ENCODE measurements at regions not wholly inside any gene's neighbourhood (a gene's known extent, or its start where the extent isn't known, plus 50 kb on each side); places are given as distances from the start of the nearest gene placed in this dataset.
"Not testable (repeated sequence)": the region's sequence is repeated elsewhere in the genome, so short reads cannot be mapped to it uniquely, and the experiment has no call there.

DNA sequence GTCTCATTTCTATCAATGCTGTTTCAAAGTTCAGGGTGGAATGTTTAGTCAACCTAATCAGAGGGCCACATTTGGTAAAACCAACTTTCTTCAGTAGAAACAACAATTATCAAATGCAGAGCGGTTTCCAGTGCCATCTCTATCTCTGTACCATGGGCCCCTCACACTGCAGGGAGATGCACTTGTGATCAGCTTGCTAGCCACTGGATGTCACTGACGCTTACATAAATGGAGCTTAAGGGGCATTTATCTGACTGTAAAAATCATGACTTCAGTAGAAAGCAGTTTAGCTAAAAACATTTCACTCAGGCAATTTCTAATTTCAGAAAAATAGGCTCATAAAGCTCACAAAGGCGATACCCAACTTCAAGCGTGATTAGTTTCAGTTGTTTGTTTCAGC lies 678.0 kb downstream of the ZEB2 start:
- DNase-seq: no peak

DNA sequence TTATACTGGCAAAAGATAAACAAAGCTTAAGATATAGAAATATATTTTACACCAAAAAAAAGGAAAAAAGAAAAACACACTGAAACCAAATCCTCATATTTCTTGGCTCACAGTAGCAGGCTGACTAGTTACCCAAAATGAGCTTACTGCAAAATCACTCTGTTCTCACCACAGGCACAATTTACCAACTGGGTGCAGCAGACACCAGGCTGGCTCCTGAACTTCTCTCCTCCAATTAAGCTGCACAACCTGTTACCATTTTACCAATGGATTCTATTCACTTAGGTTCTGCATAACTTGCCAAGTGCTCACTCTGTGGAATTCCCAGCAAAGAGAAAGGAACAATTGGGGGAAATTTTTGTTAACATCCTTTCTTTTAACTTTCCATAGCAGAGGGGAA lies 679.3 kb downstream of the ZEB2 start:
- no peak for DNase-seq

DNA sequence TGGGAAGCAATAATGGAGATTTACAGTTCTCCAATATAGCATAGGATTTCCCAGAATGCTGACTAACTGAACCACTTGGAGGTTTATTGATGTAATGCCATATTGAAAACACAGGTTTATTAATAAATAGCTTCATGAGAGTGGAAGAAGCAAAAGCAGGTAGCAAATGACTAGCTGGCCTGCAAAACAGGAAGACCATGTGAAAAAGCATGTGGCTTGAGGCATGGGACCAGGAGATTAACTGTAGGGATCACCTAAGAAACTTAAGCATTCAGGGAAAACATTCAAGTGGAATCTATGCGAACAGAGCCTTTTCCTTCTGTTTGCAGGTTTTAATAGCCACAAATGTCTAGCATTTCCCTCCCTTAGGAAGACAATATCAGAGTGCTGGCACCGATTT lies 679.7 kb downstream of the ZEB2 start:
- no peak for DNase-seq

DNA sequence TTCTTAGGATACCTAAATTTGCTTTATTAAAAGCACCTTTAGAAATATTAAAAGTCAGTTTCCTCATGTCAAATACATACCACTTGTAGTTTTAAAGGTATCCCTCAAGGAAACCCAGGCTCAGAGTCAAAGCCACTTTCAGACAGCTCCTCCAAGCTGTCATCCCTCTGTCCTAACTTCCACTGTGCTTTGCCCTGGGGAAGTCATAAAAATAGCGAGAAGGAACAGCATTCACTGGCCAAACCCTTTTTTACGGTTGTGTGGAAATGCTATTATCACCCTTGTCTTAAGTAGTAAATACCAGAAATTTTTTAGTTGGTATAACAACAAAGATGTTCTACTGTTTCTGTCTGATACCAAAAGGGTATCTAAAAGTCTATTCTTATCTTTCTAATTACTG lies 680.5 kb downstream of the ZEB2 start:
- no peak for DNase-seq

DNA sequence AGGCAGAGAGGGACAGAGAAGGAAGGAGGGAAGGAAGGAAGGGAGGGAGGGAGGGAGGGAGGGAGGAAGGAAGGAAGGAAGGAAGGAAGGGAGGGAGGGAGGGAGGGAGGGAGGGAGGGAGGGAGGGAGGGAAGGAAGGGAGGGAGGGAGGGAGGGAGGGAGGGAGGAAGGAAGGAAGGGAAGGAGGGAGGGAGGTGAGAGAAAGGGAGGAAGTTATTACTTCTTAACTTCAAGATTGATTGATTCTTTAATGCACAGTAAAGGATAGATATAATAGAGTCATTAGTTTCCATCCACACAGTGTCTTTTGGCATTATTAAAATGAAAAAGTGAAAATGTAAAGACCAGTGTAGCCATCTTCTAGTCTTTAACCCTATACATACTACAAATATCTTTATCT lies 682.9 kb downstream of the ZEB2 start:
- not testable (repeated sequence) for DNase-seq

DNA sequence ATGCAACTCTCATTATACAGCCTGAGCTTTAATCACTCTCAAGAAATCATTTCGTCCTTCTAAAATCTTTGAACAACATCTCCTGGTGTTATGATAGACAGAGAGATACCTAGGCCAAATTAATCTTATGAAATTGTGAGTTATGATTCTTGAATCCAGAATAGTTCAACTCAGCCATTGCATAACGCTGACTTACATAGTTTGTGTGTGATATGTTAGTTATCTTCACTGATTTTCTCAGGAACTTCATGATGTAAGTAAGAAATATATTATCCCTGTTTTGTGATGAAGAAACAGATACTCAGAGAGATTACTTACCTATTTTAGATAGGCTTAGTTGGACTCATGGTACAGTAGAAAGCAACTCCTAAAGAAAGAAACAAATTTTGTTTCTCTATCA lies 684.4 kb downstream of the ZEB2 start:
- no peak for DNase-seq

DNA sequence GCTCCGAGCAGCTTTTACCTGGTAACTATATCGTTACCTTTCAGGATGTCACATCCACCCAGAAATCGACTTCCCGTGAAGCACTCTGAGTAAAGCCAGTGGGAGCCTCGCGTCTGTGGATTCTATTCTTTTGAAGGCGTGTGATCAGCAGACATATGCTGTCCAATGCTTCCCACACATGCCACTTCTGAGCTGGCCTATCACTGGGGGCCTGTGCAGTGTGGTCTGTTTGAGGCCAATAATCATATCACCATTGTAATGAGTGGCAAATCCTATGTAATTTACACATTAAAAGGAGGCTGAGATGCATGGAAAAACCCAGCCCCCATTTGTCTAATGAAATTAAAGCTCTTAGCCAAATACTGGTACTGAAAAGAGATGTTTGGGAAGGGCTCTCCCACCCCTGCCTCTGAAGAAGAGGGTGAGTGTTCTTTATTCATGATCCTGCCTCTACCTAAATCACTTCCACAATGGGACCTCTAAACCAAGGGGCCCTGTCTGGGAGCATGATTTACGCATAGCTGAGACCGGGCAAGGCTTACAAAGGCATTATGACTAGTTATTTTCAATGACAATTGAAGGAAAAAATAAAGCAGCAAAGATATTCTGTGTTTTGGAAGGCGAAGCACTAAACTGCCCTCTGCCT lies 686.8 kb downstream of the ZEB2 start:
- no peak for DNase-seq

DNA sequence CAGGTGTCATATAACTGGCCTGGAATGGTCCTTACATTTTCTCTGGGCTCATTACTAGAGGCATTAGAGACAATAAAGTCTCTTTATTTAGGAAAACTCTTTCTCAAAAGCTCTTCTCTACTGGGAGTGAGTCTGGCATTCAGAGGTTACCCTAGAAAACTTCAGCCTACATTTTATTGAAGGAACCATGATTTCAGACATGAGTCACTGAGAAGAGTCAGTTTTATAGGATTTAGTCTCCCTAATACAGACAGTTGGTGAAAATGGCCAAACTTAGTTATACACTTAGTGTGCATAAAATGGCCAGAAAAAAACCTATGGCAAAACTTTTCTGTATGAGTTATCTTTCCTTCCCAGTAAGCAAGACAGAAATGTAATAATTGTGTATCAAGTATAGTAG lies 689.4 kb downstream of the ZEB2 start:
- no peak for DNase-seq

DNA sequence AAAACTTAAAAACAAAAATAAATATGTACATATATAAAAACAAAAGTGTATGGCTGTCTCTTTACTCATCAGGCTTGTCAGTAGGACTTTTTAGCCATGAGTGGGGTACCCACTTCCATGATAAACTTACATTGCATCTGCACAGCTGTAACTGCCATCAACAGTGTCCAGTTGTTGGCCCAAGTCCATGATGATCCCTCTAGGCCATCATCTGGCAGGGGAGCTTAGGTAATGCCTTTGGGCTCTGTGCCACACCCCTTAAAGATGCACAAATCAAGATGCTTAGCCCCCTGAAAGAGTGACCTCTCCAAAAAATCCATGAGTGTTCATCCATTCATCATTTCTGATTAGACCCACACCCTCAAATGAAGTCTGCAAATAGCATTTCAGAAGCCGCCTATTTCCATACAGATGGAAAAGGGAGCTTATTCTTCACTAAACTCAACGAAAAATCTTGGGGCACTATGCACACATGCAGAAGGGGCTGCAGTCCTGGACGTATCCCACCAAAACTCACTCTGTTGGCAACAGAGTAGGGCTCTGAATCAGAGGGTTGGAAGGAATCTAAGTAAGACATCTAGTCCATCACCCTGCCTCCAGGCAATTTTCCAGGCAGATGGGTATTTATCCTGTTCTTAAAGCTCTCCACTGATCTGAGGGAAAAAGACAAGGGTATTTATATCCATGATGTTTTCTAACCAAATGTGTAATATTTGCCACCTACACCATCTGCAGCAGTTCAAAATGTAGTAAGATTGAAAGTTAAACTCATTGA lies 691.0 kb downstream of the ZEB2 start:
- DNase-seq: no peak

DNA sequence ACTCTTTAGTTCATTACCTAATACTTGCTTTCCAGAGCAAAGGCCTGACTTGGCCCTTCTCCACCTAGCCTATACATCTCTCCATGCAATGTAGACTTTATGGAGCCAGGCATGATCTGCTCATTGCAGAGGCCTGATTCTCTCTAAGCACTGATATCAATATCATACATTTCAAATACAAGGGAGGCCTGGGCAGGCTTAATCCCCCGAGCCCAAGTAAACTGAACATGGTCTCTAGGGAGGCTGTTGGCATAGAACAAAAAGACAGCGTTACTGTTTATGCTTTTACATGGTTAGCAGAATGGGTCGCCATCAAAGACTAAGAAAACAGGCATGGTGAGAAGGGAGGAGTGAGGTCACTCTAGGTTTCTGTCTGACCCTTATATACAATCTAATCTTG lies 695.1 kb downstream of the ZEB2 start:
- no peak for DNase-seq

DNA sequence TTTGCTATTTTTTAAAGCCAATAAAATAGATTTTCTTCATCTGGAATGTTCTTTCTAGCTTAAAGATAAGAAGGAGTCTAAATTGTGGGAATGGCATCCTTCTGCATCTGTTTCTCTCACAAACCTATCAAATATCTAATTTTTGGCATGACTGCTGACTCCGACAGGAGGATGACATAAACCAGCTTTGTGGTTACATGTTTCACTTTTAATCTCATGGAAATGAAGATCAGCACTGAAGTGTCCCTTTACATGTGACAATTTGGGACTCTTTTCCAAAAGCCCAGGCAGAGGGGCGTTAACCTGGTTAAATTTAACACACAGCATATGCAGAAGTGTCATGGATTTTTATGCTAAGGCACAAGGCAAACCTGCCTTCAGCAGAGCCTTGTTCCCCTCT lies 694.7 kb downstream of the ARHGAP15 start:
- no peak for DNase-seq

DNA sequence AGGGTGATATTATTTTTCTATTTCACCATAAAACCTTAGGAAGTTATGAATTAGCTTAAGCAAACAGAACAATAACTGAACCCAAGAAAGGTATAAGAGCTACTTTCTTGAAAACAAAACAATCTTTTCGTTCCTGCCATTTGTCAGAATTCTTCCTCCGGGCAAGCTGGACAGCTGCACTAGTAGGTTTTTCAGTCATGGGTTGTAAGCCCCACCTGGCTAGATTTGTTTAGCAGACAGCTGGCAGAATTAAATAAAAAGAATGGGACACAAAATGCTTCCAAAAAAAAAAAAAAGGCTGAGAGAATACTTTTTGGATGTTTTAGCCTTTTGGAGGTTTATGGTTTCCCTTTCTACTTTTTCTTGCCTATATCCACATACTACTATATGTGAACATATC lies 694.1 kb downstream of the ARHGAP15 start:
- no peak for DNase-seq

DNA sequence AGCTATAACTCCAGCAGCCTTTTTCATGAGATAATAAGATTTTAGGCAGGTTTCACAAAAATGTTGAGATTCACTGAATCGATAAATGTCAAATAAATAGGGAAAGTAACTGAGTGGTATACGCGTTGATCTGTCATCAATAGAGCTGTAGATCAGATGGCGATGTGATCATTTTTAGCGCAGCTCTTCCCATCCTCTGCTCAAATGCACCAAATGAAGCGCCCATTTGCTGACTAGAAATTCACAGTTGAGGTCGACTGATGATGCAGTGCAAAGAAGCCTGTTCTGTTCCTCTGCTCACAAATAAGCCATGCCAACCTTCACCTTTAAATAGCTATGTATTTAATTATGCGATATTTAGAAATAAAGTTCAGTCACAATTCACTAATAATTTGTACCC lies 693.5 kb downstream of the ARHGAP15 start:
- no peak for DNase-seq

DNA sequence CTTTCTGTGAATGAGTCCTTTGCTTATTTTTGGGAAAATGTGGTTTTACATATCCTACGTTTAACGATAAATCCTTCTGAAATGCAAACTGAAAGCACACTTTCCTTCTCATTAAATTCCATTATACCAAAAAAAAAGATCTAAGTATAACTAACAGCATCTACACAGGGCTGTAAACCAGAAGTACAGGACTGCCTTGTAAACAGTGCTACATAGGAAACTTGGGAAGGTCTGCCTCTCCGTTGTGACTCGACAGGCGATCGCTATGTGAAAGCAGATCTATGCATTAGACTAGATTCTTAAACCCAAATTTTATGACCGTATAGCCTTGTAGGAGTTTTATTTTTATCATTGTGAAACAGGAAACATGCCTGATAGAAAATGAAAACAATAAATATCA lies 690.5 kb downstream of the ARHGAP15 start:
- no peak for DNase-seq

DNA sequence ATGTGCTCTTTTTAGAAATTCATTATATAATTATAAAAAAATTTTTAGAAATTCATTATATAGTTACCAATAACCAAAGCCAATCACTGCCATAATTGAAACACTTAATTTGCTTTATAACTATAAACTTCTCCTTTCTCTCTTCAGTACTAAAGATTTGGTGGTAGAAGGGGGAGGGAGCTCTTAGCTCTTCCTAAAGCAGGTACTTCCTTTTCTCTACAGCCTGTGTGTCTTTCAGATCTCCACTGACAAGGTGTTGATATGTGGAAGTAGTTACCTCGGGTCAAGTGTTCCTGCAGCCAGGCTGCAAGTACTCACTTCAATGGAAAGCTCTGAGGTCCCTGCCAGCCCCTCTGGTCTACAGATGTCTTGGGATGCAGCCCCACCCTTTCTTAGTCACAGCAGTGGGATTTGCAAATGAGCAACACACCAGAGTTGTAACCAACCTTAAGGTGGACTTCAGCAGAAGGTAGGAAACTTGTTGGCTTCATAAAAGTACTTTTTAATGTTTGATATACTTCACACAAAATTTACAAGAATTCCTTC lies 690.0 kb downstream of the ARHGAP15 start:
- no peak for DNase-seq
